NCI-H510A treated with DMSO at 0.1 percent for 48 hours (cell line): ENCODE measurements at regions not wholly inside any gene's neighbourhood (a gene's known extent, or its start where the extent isn't known, plus 50 kb on each side); places are given as distances from the start of the nearest gene placed in this dataset.

Source experiments
- DNase-seq: peaks from one replicate; lab custom pipeline; 2025; lab: John Stamatoyannopoulos, UW

GRCh38 chr1:109826930-109827349 is 63.2 kb upstream of the EPS8L3 start:
- no peak for DNase-seq

- no peak for DNase-seq
Observed at GRCh38 chr1:109826446-109826845, 62.7 kb upstream of the EPS8L3 start.

- DNase-seq: no peak
Observed at GRCh38 chr1:109824349-109825115, 60.8 kb upstream of the EPS8L3 start.

DNA sequence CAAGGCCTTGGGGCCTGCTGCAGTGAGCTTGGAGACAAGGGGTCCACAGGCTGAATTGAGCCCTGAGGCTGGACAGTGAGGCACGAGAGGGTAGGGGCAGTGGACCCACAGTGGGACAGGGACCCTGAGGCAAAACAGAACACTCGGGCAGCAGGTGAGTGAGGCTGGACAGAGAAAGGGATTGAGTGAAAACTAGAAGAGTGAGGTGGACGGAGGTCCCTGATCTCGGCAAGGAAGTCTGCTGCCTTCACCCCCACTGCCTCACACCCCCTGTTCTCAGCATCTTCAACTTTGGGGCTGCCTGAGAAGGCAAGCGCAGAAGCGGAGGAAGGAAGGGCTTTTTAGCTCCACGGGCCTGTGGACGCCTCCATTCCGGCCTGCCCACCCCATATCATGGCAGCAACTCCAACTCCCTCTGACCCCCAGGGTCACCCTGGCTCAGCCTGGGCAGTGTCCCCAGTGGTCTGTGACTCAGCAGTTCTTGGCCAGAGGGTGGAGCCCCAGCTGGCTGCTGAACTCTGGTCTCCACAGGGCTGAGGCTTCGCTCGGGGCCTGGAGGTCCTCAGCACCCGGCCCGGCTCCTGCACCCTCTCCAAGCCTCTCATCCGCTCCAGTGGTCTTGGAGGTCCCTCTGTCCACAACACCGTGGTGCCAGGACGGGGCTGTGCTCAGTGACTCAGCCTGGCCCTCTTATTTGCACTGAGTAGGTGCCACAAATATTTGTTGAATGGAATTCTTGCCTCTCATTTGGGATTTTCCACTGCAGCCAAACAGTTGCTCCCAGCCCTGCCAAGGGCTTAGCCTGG is 60.0 kb upstream of the EPS8L3 start:
- DNase-seq: no peak

DNA sequence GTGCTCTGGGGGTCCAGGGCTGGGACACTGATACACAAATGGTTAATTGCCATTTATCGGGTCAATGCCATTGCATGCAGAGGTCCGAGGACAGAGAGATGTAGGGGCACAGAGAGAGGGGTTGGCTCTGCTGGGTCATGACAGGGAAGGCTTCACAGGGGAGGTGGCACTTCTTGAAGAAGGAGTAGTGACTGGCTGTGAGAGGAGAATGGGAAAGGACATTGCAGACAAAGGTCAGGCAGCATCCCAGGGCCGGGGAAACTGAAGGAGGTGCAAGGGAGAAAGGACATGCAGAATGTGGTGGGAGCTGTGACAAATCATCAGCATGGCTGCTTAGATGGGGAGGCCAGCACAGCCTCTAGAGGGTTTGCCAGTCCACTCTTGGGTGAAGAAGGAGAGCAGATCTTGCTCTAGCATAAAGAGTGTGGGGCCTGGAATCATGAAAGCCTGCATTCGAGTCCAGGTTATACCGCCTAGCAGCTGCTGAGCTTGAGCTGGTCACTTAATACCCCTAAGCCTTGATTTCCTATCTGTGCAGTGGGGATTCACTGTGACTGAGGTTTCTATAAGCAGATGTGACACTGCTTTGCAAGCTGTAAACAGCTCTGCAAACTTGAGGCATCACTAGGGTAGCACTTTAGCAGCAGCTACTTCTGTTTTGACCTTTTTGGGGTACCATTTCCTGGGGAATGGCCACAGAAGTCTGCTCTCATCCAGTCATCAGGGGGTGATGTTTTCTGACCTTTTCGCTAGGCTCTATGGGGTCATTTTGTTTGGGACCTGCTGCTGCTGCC is 59.2 kb upstream of the EPS8L3 start:
- DNase-seq: no peak

DNA sequence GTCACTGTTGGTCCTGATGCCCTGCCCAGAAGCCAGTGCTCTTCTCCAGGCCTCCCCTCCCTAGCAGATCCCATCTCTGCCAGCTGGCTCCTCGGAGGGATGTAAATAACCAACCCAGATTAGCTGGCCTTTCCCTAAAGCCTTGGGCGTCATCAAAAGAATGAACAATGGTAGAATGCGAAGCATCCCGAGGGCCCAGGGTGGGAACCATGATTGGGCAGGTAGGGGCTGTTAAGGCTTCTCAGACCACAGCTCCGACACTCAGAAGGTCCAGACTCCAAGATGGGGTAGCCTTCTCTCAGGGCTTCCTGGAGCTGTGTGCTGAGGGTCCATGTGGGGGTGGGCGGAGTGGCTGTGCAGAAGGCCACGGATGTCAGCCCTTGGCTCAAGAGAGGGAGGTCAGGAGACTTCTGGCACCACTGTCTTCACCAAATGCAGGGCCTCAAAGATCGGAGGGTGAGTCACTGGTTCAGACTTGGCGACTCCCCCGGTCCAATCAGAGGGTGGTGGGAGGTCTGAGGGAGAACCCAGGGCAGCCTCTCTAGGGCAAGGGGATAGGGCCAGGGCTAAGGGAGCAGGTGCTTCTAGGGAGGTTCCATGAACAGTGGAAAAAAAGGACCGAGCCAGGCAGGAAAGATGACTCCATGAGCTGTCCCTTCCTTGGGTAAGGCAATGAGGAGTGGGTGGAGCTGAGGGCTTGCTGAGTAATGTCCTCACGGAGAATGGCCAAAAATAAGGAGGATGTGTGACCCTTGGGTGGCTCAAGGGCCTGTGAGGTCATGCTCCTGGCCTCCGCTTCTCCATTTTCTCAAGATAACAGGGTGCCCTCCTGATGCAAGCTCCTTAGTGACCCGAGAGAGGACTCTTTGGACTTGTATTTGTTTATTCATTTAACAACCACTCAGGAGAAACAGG is 58.4 kb upstream of the EPS8L3 start:
- DNase-seq: no peak

DNA sequence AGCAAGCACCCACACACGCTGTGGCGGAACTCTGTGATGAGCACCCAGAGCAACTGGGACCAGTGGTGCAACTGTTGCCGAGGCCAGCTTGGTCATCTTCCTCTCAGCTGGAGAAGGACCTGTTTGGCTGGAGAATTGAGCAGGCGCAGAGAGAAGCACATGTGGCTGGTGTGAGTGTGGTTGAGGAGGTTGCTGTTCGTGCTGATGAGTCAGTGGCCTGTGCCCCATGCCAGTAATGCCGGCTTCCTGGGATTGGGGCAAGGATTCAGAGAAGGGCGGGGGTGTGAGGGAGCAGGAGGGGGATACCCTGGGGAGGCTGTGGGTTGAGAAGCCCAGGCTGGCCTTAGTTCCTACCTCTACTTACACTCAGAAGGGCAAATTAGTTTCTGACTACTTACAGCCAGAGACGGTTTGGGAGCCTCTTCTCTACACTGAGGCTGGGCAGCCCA is 57.5 kb upstream of the EPS8L3 start:
- no peak for DNase-seq

DNA sequence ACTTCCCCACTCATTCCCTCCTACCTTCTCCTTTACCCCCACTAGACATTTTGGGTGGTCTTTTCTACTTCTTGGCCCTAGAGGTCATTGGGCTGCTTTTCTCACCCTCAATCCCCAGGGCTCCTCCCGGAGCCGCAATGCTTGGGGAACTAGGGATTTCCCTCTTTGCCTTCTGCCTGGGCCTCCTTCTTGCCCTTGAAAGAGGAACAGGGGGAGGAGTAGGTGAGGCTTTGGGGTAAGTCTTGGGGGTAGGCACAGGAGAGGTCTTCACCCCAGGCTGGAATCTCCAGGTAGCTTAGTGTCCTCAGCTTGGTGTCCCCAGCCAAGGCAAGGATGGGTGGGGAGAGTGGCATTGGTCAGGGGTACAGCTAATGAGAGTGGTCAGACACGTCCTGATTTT is 56.2 kb upstream of the EPS8L3 start:
- no peak for DNase-seq

- DNase-seq: no peak
Observed at GRCh38 chr1:109818988-109819764, 55.5 kb upstream of the EPS8L3 start.

DNA sequence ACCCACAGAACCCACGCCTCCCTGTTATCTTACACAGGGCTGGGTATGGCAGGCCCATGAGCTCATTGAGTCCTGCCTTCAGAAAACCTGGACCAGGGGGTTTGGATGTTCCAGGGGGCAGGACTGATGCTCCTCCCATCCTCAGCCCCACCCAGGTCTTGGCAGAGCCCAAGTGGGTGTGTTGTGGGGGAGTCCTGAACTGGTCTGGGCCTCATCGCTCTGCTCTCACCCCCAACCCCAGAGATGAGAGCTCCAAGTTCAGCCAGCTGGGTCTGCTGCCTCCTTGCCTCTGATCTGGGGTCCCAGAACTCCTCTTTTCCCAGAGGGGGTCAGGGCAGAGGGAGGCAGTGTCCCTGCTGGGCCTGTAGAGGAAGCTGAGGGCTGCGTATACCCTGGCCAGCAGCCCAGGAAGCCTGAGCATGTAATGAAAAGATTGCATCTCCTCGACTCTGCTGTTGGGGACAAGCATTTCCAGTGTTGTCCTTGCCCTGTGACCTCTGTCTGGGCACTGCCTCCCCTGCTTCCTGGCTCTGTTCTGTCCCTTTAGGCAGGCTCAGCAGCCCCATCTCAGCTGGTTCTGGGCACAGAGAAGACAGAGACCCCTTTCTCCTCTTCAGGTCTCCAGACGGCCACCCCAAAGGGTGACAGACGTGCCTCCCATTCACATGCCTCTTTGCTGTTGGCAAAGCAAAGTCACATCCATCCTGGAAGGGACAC is 54.7 kb upstream of the EPS8L3 start:
- no peak for DNase-seq

DNA sequence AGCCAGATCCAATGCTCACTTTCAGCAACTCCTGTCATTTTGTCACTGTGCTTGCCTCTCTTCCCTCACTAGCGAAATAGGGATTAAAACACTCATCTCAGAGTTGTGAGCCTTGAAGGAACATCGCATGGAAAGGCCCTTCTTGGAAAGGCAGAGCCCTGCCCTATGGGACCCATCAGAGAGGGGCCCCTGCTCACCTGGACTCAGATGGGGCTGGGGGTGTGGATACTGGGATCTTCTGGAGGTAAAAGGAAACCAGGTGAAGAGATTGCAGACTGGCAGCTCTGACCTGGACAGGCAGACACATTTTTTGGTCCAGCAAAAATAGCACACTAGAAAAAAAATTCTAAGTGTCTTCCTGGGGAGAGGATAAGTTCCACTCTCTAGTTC is 54.2 kb upstream of the EPS8L3 start:
- DNase-seq: no peak

DNA sequence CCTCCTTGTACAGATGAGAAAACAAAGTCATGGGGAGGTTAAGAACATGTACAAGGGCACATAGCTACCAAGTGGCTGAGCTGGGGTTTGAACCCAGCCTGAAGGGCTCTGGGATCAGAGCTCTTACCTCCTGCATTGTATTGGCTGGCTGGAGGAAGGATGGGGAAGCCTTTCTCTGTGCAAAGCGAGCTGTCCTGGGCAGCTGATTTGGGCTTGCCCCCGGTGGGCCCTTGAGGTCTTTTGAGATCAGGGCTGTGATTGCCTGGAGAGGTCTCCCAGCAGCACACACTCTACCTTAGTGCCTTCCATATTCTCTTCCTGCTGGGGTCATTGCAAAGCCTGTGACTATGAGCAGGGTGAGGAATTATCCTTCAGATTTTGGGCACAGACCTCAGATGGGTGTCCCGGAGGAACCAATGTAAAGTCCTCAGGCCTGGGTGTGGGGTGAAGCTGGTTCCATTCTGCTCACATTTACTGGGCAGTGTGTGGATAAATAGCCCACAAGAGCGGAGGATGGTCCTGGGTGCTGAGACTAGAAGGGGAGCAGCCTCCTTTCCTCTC is 53.3 kb upstream of the EPS8L3 start:
- DNase-seq: no peak

DNA sequence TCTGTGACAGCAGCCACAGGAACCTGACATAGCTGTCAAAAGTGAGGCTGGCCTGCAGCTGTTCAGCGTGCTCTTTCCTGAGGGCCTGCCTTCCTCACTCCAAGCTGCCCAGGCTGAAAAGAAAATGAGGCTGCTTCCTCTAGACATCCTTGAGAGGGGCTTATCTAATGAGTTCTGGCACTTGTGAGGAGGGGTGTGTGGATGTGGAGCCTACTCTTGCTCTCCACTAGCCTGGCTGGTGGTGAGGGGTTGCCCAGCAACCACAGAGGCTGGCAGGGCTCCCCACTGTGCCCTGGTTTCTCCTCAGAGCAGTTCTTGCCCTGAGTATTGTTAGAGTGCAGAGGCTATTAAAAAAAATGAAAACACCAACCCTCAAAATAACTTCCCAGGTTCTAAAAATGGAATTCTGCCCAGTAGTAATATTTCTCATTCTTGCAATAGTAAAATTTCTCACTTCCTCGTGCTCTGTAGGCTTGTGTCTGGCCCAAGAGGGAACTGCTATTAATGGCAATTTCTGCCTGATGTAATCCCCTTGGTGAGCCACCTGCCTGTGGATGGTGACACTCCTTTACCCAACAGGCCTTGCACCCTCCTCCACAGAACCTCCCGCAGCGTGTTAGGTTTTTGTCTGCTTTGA is 52.6 kb upstream of the EPS8L3 start:
- no peak for DNase-seq

DNA sequence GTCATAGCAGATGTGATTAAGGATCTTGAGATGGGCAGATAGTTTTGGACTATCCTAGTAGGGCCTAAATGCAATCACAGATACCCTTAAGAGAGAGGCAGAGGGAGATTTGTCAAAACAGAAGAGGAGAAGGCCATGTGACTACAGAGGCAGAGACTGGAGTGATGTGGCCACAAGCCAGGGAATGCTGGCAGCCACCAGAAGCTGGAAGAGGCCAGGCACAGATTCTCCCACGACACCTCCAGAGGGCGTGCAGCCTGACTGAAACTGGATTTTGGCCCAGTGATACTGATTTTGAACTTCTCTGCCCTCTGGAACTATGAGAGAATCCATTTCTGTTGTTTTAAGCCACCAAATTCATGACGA is 52.1 kb upstream of the EPS8L3 start:
- DNase-seq: no peak

DNA sequence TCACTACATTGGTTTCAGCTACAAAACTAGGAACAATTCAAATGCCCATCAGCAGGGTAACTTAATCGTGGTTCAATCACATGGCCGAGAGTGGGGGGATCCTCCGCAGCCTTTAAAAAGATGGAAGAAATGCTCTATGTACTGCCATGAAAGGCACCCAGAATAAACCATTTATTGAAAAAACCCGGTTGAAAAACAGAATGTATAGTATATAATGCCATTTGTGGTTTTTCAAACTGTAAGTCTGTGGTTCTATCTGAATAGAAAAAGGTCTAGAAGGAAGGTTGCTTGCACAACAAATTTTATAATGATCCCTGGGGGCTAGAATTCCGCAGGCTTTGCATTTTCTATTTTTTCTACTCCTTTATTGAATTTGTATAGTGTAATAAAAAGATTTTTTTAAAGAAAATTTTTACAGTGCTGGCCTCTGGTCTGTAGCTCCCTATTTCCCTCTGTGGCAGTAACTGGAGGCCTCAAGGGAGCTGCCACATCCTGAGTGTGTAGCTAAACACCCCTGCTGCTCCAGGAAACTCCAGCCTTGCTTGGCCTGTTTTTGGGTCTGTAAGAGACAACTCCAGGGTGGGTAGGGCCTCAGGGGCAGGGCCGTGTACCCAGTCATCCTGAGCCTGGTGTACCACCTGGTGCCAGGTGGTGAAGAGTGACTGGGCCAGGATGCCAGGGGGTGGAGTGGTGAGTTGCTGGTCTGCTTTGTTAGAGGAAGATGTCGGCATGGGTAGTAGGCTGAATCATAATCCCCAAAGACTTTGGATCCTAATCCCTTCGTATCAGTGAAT is 51.5 kb upstream of the EPS8L3 start:
- DNase-seq: no peak

DNA sequence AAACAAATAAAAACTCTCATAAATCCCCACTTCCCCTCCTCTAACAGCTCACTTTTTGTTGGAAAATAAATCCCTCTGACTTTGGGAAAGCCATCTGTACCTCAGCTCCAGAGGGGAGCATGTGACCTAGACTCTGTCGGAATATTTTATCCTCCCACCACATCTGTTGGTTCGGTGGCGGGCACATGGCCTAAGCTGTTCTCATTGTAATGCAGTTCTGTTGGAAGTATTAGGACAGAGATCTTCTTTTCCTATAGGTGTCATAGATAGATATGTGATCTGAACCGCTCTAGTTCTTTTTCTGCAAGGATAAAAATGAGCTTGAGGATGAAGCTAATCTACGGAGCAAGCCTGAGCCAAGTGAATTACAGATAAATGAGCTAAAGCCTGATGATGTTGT is 50.5 kb upstream of the EPS8L3 start:
- DNase-seq: no peak
